ENCODE measurements at regions not wholly inside any gene's neighbourhood (a gene's known extent, or its start where the extent isn't known, plus 50 kb on each side); places are given as distances from the start of the nearest gene placed in this dataset.

- no peak for TF ChIP-seq CTCF (conservative IDR thresholded peaks at IDR 0.05 in 1 of 2, IDR thresholded peaks at IDR 0.05 in 1 of 2; ENCODE audit: low read depth in 1 of 2, low read length in 2 of 2)
- TF ChIP-seq EZH2 (IDR thresholded peaks at IDR 0.05; ENCODE audit: low read length, missing control alignments), result no peak
Measured at GRCh38 chr4:184949020-184949419, 69.3 kb upstream of the HELT start.

All from fibroblast of lung (primary cell).